Esophagus squamous epithelium (tissue), 5 donors: ENCODE measurements at regions not wholly inside any gene's neighbourhood (a gene's known extent, or its start where the extent isn't known, plus 50 kb on each side); places are given as distances from the start of the nearest gene placed in this dataset.

Source experiments
- DNase-seq: peaks from one replicate; lab custom pipeline; 2025; lab: John Stamatoyannopoulos, UW
- H3K27ac ChIP-seq, 4 donors: fragments of 200-600 bp; sonication (generic); one replicate each; pipeline ENCODE4 v1.5.1; 2016 to 2019; ENCODE audit warnings: mild to moderate bottlenecking in 1 of 4
- H3K27me3 ChIP-seq, 4 donors: fragments of 200-600 bp; sonication (generic); 1 replicate in 3 of 4; 2 replicates in 1 of 4; pipeline versions ENCODE4 v1.5.1 to v1.6.0; 2017 to 2021; ENCODE audit warnings: antibody characterized with exemption in 1 of 4
- H3K36me3 ChIP-seq, 3 donors: fragments of 200-600 bp; sonication (generic); one replicate each; pipeline ENCODE4 v1.5.1; 2016 to 2019
- H3K4me1 ChIP-seq, 3 donors: fragments of 200-600 bp; sonication (generic); one replicate each; pipeline ENCODE4 v1.5.1; 2017 to 2019
- H3K4me3 ChIP-seq, 4 donors: fragments of 200-600 bp; sonication (generic); 1 replicate in 3 of 4; 2 replicates in 1 of 4; pipeline ENCODE4 v1.5.1; 2016 to 2019; ENCODE audit warnings: mild to moderate bottlenecking in 2 of 4, moderate library complexity in 1 of 4
- H3K9me3 ChIP-seq, 3 donors: fragments of 200-600 bp; sonication (generic); one replicate each; pipeline ENCODE4 v1.5.1; 2016 to 2019
- CTCF ChIP-seq, 6 experiments: fragments of 450-650 bp in 4 of 6; fragments of 200-600 bp in 2 of 6; sonication (generic) in 2 of 6; IDR thresholded peaks; one replicate each; pipeline ENCODE4 v1.5.1; 2016 to 2019; ENCODE audit warnings: antibody characterized with exemption in 6 of 6, mild to moderate bottlenecking in 4 of 6, moderate library complexity in 4 of 6
- POLR2A ChIP-seq, 4 donors: fragments of 450-650 bp; IDR thresholded peaks; one replicate each; pipeline ENCODE4 v1.6.1; 2017; ENCODE audit warnings: antibody characterized with exemption in 4 of 4, mild to moderate bottlenecking in 4 of 4, moderate library complexity in 3 of 4
- WGBS, 2 donors: methylation state at CpG; one replicate each; pipeline ENCODE4 v1.1.5; 2018; 5-methylcytosine and 5-hydroxymethylcytosine counted together
- intact Hi-C: fragments of 100-400 bp; cut with DNase I; formaldehyde crosslinking; loops from one replicate; pipeline ENCODE4 v1.15.0; 2022
- donor health status: DM: yes; HTN: yes; CAD: no.

GRCh38 chr18:68623342-68623741, 91.6 kb downstream of the TMX3 start:
- no peak overlapping the region for H3K4me3 ChIP-seq
- peak in 5 of 6 experiments; percentile 19 to 63 (median 48) for TF ChIP-seq CTCF (IDR thresholded peaks at IDR 0.05)
- no peak for TF ChIP-seq POLR2A (IDR thresholded peaks at IDR 0.05)
- WGBS, 2 donors: 4 to 5% methylated on average over 2 of the region's 3 CpGs
- DNase-seq: no peak
- no peaks in the 10 kb centered on the region for H3K4me1 ChIP-seq
- no peak overlapping the region for H3K27ac ChIP-seq
- H3K9me3 ChIP-seq: no peaks in the 10 kb centered on the region
- intact Hi-C loops: no loop called here
- no peaks in the 10 kb centered on the region for H3K27me3 ChIP-seq
- H3K36me3 ChIP-seq: no peaks in the 10 kb centered on the region

GRCh38 chr18:68611311-68611710, 103.6 kb downstream of the TMX3 start:
- Histone ChIP-seq H3K36me3 (no peaks in the 10 kb centered on the region), H3K4me3 (no peak overlapping the region), H3K9me3 (no peaks in the 10 kb centered on the region), H3K4me1 (no peaks in the 10 kb centered on the region), H3K27ac (no peak overlapping the region), H3K27me3 (no peaks in the 10 kb centered on the region)
- DNase-seq: no peak
- TF ChIP-seq POLR2A (IDR thresholded peaks at IDR 0.05) (no peak), CTCF (IDR thresholded peaks at IDR 0.05) (no peak)
- intact Hi-C loops: no loop called here
- WGBS, 2 donors: 68 to 73% methylated on average over 4 of the region's 4 CpGs

GRCh38 chr18:68608851-68609490, 105.9 kb downstream of the TMX3 start:
- 72 to 74% methylated on average over 6 of the region's 6 CpGs for WGBS, 2 donors
- intact Hi-C loops: no loop called here
- no peak for DNase-seq

GRCh38 chr18:68607852-68608251, 107.1 kb downstream of the TMX3 start:
- H3K9me3 ChIP-seq: no peaks in the 10 kb centered on the region
- H3K4me3 ChIP-seq: no peak overlapping the region
- no peak overlapping the region for H3K27ac ChIP-seq
- no peaks in the 10 kb centered on the region for H3K4me1 ChIP-seq
- H3K36me3 ChIP-seq: no peaks in the 10 kb centered on the region
- no peaks in the 10 kb centered on the region for H3K27me3 ChIP-seq
- TF ChIP-seq CTCF (IDR thresholded peaks at IDR 0.05) (no peak), POLR2A (IDR thresholded peaks at IDR 0.05) (no peak)
- intact Hi-C loops: no loop called here
- 95 to 96% methylated on average over 2 of the region's 2 CpGs for WGBS, 2 donors
- DNase-seq: no peak

More at GRCh38 chr18:68608851-68609490, 105.9 kb downstream of the TMX3 start:
- TF ChIP-seq CTCF (IDR thresholded peaks at IDR 0.05): no peak
- no peak for TF ChIP-seq POLR2A (IDR thresholded peaks at IDR 0.05)
- Histone ChIP-seq H3K27ac (no peak overlapping the region), H3K36me3 (no peaks in the 10 kb centered on the region), H3K27me3 (no peaks in the 10 kb centered on the region), H3K4me3 (no peak overlapping the region), H3K9me3 (no peaks in the 10 kb centered on the region), H3K4me1 (no peaks in the 10 kb centered on the region)

- H3K27ac ChIP-seq: no peak overlapping the region
- H3K4me1 ChIP-seq: no peaks in the 10 kb centered on the region
- H3K9me3 ChIP-seq: no peaks in the 10 kb centered on the region
- TF ChIP-seq POLR2A (IDR thresholded peaks at IDR 0.05): no peak
- TF ChIP-seq CTCF (IDR thresholded peaks at IDR 0.05): no peak
- H3K4me3 ChIP-seq: no peak overlapping the region
- no peaks in the 10 kb centered on the region for H3K36me3 ChIP-seq
- 18 to 38% methylated on average over 1 of the region's 1 CpG for WGBS, 2 donors
- intact Hi-C loops: no loop called here
- DNase-seq: no peak
- H3K27me3 ChIP-seq: no peaks in the 10 kb centered on the region
Measured at GRCh38 chr18:68604256-68604655, 110.7 kb downstream of the TMX3 start.
